OCI-LY3 (cell line): ENCODE measurements at regions not wholly inside any gene's neighbourhood (a gene's known extent, or its start where the extent isn't known, plus 50 kb on each side); places are given as distances from the start of the nearest gene placed in this dataset.

Experiments used
- CTCF ChIP-seq: fragments of 200-600, 300-600 bp; sonication (generic); IDR thresholded peaks from 2 replicates; pipeline ENCODE4 v1.5.1; 2014; ENCODE audit warnings: antibody characterized with exemption, low read length, low read depth
- EZH2phosphoT487 ChIP-seq: fragments of 200-600 bp; shearing (Covaris generic); IDR thresholded peaks from 2 replicates; pipeline ENCODE4 v1.6.1; 2018; ENCODE audit warnings: antibody characterized with exemption, mixed run types, low read depth

- no peak for TF ChIP-seq CTCF
- TF ChIP-seq EZH2phosphoT487: no peak
Measured at GRCh38 chr3:30297112-30297511, 309.3 kb upstream of the TGFBR2 start.
